ENCODE measurements at regions not wholly inside any gene's neighbourhood (a gene's known extent, or its start where the extent isn't known, plus 50 kb on each side); places are given as distances from the start of the nearest gene placed in this dataset.
"Not testable (repeated sequence)": the region's sequence is repeated elsewhere in the genome, so short reads cannot be mapped to it uniquely, and the experiment has no call there.

GRCh38 chr1:234824836-234825235 is 214.9 kb upstream of the IRF2BP2 start:
- DNase-seq (ENCODE audit: low spot score) = not testable (repeated sequence)

GRCh38 chr1:234823191-234824176 is 213.5 kb upstream of the IRF2BP2 start:
- no peak for DNase-seq (ENCODE audit: low spot score)

GRCh38 chr1:234821840-234822239 is 211.9 kb upstream of the IRF2BP2 start:
- no peak for DNase-seq (ENCODE audit: low spot score)

GRCh38 chr1:234820597-234820996 is 210.6 kb upstream of the IRF2BP2 start:
- DNase-seq (ENCODE audit: low spot score) = no peak

- DNase-seq (ENCODE audit: low spot score) = not testable (repeated sequence)
These were observed 209.9 kb upstream of the IRF2BP2 start for GRCh38 chr1:234819845-234820244.

GRCh38 chr1:234818040-234818387 is 208.0 kb upstream of the IRF2BP2 start:
- not testable (repeated sequence) for DNase-seq (ENCODE audit: low spot score)

- DNase-seq (ENCODE audit: low spot score) = not testable (repeated sequence)
These were observed 207.5 kb upstream of the IRF2BP2 start for GRCh38 chr1:234817313-234818039.

- DNase-seq (ENCODE audit: low spot score) = not testable (repeated sequence)
These were observed 206.9 kb upstream of the IRF2BP2 start for GRCh38 chr1:234816864-234817263.

GRCh38 chr1:234816186-234816851 is 206.3 kb upstream of the IRF2BP2 start:
- not testable (repeated sequence) for DNase-seq (ENCODE audit: low spot score)

GRCh38 chr1:234815295-234815815 is 205.4 kb upstream of the IRF2BP2 start:
- DNase-seq (ENCODE audit: low spot score) = not testable (repeated sequence)

- DNase-seq (ENCODE audit: low spot score) = not testable (repeated sequence)
These were observed 204.3 kb upstream of the IRF2BP2 start for GRCh38 chr1:234814235-234814634.

- peak; percentile 70 for DNase-seq (ENCODE audit: low spot score)
These were observed 201.8 kb upstream of the IRF2BP2 start for GRCh38 chr1:234811824-234812223.

- not testable (repeated sequence) for DNase-seq (ENCODE audit: low spot score)
These were observed 200.7 kb upstream of the IRF2BP2 start for GRCh38 chr1:234810726-234811125.

- not testable (repeated sequence) for DNase-seq (ENCODE audit: low spot score)
These were observed 199.9 kb upstream of the IRF2BP2 start for GRCh38 chr1:234809854-234810245.

- DNase-seq (ENCODE audit: low spot score) = not testable (repeated sequence)
These were observed 199.2 kb upstream of the IRF2BP2 start for GRCh38 chr1:234808943-234809853.

GRCh38 chr1:234808459-234808858 is 198.5 kb upstream of the IRF2BP2 start:
- DNase-seq (ENCODE audit: low spot score) = not testable (repeated sequence)

- DNase-seq (ENCODE audit: low spot score) = not testable (repeated sequence)
These were observed 197.7 kb upstream of the IRF2BP2 start for GRCh38 chr1:234807705-234808104.

- not testable (repeated sequence) for DNase-seq (ENCODE audit: low spot score)
These were observed 192.6 kb upstream of the IRF2BP2 start for GRCh38 chr1:234802586-234802985.

- not testable (repeated sequence) for DNase-seq (ENCODE audit: low spot score)
These were observed 191.7 kb upstream of the IRF2BP2 start for GRCh38 chr1:234801636-234802035.

GRCh38 chr1:234801147-234801546 is 191.2 kb upstream of the IRF2BP2 start:
- DNase-seq (ENCODE audit: low spot score) = not testable (repeated sequence)

GRCh38 chr1:234800563-234800962 is 190.6 kb upstream of the IRF2BP2 start:
- not testable (repeated sequence) for DNase-seq (ENCODE audit: low spot score)

Data from H4 (cell line).